ENCODE measurements at regions not wholly inside any gene's neighbourhood (a gene's known extent, or its start where the extent isn't known, plus 50 kb on each side); places are given as distances from the start of the nearest gene placed in this dataset.

DNA sequence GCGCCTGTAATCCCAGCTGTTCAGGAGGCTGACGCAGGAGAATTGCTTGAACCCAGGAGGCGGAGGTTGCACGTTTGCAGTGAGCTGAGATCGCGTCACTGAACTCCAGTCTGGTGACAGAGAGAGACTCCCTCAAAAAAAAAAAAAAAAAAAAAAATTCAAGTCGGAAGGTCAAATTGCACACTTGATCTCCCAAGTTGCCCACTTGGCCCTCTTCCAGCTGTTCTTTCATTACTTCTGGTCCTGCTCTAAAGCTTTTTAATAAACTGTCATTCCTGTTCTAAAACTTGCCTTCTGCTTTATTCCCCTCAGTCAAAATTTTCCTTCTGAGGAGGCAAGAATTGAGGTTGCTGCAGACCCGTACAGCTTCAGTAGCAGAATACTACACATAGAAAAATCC is 2358.0 kb downstream of the ARAP2 start:
- TF ChIP-seq, protein P1, sequence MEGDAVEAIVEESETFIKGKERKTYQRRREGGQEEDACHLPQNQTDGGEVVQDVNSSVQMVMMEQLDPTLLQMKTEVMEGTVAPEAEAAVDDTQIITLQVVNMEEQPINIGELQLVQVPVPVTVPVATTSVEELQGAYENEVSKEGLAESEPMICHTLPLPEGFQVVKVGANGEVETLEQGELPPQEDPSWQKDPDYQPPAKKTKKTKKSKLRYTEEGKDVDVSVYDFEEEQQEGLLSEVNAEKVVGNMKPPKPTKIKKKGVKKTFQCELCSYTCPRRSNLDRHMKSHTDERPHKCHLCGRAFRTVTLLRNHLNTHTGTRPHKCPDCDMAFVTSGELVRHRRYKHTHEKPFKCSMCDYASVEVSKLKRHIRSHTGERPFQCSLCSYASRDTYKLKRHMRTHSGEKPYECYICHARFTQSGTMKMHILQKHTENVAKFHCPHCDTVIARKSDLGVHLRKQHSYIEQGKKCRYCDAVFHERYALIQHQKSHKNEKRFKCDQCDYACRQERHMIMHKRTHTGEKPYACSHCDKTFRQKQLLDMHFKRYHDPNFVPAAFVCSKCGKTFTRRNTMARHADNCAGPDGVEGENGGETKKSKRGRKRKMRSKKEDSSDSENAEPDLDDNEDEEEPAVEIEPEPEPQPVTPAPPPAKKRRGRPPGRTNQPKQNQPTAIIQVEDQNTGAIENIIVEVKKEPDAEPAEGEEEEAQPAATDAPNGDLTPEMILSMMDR (conservative IDR thresholded peaks at IDR 0.05; ENCODE audit: low read depth, low read length): no peak
- no peak for TF ChIP-seq EZH2 (IDR thresholded peaks at IDR 0.05; ENCODE audit: borderline replicate concordance, low read depth, low read length, poor library complexity, severe bottlenecking)
